Fibroblast of skin of back (primary cell): ENCODE measurements at regions not wholly inside any gene's neighbourhood (a gene's known extent, or its start where the extent isn't known, plus 50 kb on each side); places are given as distances from the start of the nearest gene placed in this dataset.
A peak's percentile ranks its signal among the peaks of the same experiment; 100 is the strongest.

Source experiments
- DNase-seq: peaks from one replicate; pipeline ENCODE4 v3.0.0-alpha.2; 2013

DNA sequence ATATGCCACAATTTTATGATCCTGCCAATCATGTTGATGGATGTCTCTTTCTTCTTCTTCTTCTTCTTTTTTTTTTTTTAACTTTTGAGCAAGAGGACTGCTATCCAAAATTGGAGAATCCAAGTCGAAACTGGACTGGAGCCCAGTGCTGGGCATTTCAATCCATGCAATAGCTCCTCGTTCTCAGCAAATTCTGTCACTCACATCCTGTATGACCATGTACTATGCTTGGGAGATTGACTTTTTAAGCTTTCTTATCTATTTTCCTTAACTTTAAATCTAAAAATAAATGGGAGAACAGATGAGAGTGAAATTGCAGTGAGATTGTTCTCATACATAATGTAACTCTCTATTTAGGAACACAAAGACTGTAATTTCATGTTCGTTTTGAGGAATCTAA is 123.0 kb upstream of the PUDP start:
- DNase-seq, result no peak

DNA sequence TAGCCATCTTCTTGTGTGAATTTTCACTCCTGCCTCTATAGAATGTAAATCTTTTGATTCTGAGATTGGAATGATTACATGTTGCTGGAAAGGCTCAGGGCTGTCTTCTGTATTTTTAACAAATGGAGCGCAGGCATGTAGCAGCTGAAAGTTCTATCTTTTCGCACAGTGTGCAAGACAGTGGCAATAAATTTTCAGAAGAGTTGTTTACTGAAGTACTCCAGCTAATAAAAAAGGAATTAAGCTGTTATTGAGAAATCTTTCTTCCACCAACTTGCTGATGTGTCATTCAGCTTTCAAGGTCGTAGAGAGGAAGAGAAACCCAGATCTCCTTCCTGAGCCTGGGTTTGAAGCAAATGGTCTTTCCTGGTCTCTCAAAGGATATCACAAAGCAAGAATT is 122.0 kb upstream of the PUDP start:
- no peak for DNase-seq

DNA sequence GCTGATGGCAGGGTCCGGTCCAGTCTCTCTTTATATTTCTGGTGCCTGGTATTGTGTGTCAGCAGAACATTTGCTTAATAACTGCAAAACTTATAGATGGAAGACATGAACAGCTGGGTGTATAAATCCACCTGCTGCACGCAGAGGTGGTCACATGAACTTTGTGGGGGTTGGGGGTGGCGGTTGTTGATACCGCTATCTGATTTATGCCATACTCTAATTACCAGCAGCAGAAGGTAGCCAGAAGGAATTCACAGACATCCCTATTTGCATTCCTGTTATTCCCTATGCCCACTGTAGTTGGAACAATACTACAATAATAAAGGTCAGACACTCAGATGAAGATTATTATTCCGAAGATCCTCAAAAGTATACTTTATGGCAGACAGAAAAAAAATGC is 121.6 kb upstream of the PUDP start:
- no peak for DNase-seq

DNA sequence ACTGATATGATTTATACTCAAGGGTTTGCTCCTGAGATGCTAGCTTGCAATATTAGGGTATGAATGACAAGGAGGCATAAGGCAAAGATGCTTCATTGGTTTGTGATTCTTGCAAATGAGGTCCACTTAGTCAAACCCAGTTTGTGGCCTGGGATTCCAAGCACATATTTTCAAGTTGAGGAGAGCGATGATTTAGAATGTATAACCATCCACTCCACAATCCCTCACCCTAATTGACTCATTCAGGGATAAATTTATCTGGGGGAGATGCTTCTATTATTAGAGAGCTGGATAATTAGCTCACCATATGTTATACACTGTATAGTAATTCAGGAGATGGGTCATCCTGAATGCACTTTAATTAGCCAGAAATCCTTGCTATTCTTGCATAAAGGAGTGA is 118.3 kb upstream of the PUDP start:
- no peak for DNase-seq

DNA sequence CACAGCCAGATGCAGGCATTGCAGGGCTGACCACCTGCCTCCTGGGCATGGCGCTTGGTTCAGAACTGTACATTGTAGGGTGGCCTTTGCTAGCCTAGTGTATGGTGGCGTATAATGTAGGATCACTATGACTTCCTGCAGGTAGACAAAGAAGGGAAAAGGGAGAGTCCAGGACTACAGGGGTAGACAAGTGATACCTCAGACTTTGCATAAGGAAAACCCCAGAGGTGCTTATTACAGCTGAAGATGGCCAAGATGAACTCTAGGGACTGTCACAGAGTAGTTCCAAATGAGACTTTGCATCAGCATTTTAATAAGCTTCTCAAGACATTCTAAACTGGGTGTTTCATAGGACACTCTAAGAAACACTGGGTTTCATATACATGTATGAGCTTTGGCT is 116.4 kb upstream of the PUDP start:
- DNase-seq, result no peak

DNA sequence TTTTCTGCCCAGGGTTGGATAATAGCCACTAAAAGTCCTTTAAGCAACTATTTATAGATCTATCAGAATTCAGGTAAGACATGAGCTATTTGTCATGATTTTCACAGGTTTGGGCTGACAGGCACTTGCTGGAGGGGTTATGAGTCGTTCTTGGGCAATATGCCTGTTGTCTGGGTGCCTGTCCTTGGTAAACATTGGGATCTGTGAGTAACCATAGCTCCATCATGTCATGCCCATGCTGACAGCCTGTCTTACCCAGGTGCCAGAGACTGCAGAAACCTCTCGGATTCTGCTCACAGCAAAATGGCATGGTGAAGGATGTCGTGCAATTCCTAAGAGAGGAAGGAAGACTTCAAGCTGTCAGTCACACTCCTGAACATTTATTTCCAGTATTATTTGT is 116.0 kb upstream of the PUDP start:
- peak; percentile 18 for DNase-seq

DNA sequence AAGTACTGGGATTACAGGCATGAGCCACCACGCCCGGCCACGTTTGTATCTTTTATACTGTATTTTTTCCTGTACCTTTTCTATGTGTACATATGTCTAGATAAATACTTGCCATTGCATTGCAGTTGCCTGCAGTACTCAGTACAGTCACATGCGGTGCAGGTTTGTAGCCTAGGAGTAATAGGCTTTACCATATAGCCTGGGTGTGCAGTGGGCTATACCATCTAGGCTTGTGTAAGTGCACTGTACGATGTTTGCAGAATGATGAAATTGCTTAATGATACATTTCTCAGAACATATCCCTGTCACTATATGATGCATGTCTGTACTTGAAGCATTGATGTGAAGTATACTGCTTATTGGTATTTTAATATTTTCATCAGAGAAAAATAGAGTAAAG is 115.4 kb upstream of the PUDP start:
- DNase-seq, result no peak

DNA sequence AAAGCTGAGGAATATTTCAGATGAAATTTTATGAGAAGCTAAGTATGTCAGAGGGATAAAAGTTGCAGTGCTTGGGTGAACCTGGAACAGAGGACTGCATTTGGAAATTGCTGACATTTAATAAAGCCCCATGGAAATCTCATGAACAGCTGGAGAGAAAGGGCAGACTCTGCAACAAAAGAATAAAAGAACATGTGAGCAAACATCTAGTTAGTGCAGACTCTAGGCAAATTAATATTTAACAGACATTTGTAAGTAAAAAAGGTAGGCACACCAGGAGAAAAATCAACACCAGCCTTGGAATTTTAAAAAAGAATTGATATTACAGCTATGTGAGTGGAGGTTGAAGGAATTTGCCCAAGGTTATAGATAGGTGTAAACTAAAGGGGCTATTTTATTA is 114.6 kb upstream of the PUDP start:
- DNase-seq, result no peak

DNA sequence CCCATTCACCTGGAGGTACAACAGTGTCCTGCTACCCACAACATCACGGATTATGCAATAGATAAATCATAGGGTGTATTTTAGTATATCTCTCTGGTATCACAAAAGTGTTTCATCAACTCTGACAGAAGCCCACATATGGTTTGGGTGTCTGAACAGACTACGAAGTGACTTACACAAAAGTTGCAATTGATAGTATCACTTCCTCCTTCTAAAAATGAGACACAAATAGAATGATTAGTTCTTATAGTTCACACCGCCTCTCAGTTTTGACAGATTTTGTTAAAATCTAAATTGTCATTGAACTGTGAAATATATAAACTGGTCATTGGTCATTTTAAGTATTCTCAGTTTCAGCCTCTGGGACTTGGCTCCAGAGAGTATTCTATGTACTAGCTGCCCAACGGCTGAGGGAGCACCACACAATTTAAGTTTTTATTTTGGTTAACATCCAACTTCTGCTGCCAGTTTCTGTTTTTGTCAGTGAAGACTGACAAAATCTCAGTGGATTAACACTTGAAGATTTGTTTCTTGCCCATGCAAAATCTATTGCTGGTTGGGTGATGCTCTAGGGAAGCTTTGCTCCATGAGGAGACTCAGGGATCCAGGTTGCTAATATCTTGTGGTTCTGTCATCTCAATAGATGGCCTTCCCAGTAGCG is 113.8 kb upstream of the PUDP start:
- DNase-seq, result no peak

DNA sequence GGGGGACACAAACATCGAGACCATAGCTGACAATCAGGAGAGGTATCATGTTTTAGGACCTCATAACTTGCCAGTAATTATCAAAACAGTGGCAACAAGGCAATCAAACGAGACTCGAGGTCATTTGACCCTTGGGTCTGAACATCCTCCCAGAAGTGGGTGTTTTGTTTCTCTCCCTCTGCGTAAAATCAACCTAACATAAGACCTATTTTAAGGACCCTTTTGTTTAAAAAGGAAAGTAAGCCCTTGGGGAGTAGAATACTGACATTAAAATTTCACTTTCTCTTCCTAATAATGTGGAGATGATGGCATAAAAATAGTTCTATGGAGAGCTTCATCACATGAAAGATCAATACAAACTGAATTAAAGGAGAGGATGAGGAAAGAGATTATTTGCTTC is 106.2 kb upstream of the PUDP start:
- DNase-seq, result no peak

DNA sequence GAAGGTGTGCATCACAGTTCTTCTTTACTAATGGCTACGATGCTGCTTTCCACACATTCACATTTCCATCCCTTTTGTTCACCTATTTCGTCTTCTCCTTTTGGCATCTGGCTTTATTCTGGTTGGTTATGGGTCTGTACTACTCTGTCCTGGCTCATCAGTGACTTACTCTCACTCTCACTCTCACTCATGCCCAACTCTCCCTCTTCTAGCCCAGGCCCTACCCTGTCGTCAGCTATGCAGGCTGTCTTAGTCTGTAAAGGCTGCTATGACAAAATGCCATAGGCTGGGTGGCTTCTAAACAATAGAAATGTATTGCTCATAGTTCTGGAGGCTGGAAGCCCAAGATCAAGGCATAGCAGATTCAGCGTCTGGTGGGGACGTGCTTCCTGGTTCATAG is 105.6 kb upstream of the PUDP start:
- DNase-seq, result no peak

DNA sequence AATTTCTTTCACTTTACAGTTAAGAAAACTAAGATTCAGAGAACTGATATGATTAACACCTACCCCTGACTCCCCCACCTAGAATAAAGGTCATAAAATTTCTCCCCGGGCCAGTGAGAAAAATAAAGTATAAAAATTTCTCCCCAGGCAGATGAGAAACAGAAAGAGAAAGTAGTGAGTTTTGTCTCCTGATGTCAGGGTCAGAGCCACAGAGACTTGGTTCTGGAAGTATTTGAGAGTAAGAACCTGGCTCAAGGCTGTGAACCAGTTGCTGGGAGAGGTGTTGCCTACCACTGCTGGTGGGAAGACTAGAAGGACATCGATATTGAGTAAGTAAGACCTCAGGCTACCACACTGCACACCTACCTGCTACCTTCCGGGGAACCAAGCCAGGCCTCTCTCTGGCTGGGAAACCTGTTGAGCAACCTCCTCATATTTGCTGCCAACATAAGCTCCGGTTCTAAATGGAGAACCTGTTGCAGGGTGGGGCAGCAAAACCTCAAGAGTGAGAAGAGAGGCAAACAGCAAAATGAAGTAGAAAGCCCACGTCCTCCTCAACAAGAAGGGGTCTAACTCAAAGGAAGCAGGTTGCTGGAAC is 104.2 kb upstream of the PUDP start:
- no peak for DNase-seq

DNA sequence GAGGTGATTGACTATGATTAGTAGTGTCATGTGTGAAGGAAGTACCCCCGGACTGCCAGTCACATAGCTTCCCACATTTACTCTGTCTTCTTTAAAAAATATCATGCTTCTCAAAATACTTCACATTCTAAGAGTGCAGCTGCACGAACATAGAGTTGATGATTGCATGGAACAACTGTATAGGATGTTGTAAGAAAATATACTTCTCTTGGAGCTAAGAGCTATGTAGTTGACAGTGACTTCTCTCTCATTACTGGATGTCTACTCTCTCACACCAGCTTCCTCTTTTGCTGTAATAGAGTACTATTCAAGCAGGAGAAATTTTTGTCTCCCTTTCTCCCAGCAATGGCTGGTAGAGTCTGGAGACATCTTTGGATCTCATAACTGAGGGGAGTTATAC is 99.4 kb upstream of the PUDP start:
- DNase-seq, result no peak

DNA sequence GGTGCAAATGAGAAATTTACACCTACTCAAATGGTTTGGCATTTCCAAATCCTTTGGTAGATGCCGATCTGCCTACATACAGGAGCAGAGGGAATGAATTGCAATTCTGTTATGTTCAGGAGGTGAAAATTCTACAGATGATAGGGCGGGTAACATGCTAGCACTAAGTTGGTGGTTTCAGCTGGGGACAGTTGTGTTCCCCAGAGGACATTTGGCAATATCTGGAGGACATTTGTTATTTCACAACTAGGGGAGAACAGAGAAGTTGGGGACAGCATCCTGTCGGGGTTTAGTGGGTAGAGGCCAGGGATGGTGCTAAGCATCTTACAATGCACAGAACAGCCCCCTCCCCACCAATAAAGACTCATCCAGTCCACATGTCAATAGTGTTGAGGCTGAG is 96.5 kb upstream of the PUDP start:
- no peak for DNase-seq

DNA sequence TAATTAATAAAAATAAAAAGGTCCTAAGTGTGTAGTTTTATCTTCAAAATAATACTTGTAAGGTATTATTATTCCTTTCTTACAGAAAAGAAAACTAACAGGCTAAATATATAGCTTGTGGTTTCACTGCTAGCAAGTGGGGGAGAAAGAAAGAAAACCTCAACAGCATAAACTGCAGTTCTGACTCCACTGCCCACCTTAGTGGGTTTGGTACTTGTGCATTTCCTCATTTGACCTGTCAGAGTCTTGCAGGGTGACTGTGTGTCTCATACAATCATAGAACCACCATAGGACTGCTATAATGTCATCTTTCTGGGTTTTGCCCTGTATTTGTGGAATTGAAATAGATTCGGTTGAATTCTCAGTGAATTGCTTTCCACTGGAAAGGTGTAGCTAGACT is 94.7 kb upstream of the PUDP start:
- DNase-seq, result no peak

DNA sequence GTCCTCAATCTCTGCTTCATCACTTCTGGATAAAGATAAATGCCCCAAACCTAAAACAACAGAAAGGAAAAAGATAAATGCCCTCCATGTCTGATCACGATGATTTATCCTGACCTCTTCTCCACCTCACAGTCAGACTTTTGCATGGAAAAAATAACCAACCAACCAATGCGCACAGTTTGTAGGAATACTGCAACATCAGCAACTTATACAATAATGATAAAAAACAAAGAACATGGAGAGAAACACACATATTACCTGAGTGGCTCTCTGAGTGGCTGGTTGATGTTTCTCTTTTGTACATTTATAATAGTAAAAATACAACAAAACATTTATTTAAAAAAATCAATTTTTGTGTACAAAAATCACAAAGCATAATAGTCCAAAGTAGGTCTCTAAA is 93.0 kb upstream of the PUDP start:
- no peak for DNase-seq

DNA sequence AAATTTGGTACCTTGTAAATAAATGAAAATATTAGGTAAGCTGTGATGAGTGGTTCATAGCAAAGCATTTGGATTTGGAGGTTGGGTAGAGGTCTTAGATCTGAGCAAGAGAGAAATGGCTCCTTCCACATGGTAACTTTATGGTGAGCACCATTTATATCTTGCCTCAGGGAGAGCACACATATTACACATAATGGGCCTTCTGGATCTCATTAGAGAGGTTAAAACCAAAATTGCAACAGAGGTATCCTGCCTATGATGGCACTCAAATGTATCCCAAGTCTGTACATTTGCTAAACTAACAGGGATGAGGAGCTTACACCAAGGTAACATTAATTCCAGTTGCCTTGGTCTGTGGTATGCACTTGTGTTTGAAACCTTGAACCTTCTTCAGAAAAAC is 87.1 kb upstream of the PUDP start:
- DNase-seq, result no peak

DNA sequence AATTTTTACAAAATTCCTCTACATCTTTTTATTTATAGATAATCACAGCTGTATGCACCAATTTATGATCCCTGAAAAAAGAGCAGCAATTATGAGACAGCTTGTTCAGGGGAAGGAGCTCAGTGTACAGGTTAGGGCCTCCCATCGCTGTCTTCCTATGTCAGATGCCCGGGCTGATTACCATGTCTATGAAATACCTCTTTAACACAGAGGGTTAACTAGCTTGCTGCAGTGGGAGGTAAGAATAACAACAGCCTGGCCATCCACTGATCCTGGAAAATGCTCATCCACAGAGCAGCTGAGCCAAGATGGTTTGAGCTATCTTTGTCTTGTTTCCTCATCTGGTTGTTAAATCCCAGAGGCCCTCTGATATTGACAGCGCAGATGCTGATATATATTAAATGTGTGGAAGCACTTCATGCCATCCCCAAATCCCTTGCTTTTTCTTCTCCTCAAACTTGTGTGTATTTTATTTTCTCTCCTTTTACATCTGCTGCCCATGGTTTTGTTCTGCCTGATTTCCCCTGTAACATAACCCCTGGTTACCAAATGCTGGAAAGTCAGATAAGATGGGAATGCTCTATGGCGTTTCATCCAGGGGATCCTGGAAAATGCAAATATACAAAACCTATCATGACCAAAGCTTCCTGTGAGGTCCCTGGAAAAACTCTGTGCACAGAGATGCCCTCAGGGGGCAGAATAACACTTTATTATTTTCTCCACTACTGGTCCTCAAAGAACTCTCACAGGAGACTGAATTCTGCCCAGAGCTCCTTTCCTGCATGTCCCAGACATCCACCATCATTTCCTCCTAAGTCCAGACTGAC is 85.8 kb upstream of the PUDP start:
- no peak for DNase-seq

DNA sequence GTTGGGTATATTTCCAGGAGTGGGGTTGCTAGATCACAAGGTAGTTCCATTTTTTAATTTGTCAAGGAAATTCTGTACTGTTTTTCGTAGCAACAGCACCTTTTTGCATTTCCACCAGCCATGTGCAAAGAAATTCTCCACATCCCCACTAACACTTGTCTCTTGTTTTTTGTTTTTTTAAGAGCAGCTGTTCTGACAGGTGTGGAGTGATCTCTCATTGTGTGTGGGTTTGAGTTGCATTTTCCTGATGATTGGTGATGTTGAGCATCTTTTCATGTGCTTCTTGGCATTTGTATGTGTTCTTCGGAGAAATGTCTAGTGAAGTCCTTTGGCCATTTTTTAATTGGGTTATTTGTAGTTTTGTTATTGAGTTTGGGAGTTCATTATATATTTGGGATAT is 80.3 kb upstream of the PUDP start:
- DNase-seq, result no peak

DNA sequence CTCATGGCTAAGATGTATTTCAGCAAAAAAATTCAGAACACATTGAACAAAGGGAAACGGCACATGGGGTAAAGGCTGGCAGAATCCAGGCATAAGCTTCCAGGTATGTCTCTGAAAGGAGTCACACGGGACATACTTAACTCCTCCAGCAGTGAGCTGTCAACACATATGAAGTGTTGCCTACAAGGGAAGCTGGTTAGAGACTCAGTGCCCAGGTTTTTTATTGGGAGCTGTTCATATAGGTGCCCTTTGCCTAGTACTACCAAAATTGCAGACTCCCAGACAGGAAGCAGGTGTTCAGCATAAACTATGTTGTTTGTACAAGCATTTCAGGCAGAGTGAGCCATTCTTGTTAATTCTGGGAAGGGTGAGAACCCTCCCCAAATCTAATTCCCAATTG is 77.4 kb upstream of the PUDP start:
- no peak for DNase-seq

DNA sequence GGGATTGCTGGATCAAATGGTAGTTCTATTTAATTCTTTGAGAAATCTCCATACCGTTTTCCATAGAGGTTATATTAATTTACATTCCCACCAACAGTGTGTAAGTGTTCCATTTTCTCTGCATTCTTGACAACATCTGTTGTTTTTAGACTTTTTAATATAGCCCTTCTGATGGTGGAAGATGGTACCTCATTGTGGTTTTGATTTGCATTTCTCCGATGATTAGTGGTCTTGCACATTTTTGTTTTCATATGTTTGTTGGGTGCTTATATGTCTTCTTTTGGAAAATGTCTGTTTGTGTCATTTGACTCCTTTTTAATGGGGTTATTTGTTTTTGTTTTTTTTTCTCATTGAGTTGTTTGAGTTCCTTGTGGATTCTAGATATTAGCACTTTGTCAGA is 75.3 kb upstream of the PUDP start:
- DNase-seq, result no peak

DNA sequence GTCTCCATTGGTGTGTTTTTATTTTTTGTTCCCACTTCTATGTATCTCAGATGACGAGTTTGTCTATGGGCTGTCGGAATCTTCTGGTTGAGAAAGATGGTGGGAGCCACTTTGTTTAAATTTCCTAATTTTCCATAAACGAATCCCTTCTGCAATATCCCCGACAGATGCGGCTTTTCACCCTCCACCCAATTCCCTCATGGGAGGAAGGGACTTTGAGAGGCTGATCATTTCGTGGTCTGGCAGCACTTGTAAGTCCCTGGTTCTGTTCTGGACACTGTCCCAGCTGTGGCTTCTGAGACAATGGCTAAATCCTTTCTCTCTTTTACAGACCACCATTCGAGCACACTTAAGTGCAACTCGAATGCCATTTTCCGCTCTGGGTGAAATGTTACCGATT is 72.2 kb upstream of the PUDP start:
- no peak for DNase-seq

DNA sequence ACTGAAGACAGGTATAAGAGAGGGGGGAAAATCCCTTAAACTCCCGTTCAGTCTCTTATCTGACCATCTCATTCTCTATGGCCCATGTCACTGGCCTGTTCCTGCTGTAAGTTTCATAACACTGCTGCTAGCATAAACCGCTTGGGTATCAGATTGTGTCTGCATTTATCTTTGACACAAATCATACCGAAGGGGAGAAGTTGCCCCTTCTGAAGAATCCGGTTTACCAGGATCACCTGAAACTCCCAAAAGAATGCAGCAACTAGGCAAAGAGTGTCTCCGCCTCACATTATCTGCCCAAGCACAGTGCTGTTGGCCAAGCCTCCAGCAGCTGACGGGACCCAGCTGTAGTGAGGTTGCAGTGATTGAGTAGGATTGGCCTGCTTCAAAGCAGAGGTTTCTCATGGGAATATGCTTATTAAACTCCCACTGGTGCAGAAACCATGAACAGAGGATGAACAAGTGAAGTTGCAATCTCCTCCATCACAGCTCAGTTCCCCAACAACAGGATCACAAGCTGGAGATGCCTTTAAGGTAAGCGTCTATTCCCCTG is 71.3 kb upstream of the PUDP start:
- DNase-seq, result no peak
